IMR-90 (cell line): ENCODE measurements at regions not wholly inside any gene's neighbourhood (a gene's known extent, or its start where the extent isn't known, plus 50 kb on each side); places are given as distances from the start of the nearest gene placed in this dataset.

Experiments
- ATAC-seq: fragments of 200-7000 bp; cut with Tn5 transposase; 2 replicates; pipeline ENCODE4 v1.9.1; 2020; ENCODE audit warnings: low read depth, mild to moderate bottlenecking, moderate library complexity
- BruUV-seq: library from RNA; stranded (reverse); fragments of 400-500 nt; replicated peaks from 2 replicates; lab custom pipeline; 2021; lab: Mats Ljungman, UMichigan
- CTCF ChIA-PET: fragments of 300-600 bp; formaldehyde crosslinking; extraction: SDS; loops from one replicate; lab custom pipeline; 2021; ENCODE audit warnings: antibody characterized with exemption; lab: Yijun Ruan, JAX
- POLR2A ChIA-PET: fragments of 300-600 bp; sonication (Branson Sonifier 250); formaldehyde crosslinking; loops from one replicate; lab custom pipeline; 2022; ENCODE audit warnings: antibody characterized with exemption; ENCODE audit not compliant: unreplicated experiment; lab: Charles Lee
- DNase-seq: peaks from one replicate; pipeline ENCODE4 v3.0.0; 2013
- H2AFZ ChIP-seq: replicated peaks from 2 replicates; pipeline ENCODE3; 2013; ENCODE audit warnings: low read length, mild to moderate bottlenecking; ENCODE audit not compliant: poor library complexity
- H2AK5ac ChIP-seq: 2 replicates; pipeline ENCODE4 v1.6.1; 2013; ENCODE audit warnings: low read depth, low read length, inconsistent platforms
- H2AK9ac ChIP-seq: replicated peaks from 2 replicates; pipeline ENCODE3; 2013; ENCODE audit warnings: mild to moderate bottlenecking, low read depth, low read length, moderate library complexity; ENCODE audit not compliant: poor library complexity
- H2BK120ac ChIP-seq: 2 replicates; pipeline ENCODE4 v1.6.1; 2013; ENCODE audit warnings: low read depth, low read length, inconsistent platforms
- H2BK15ac ChIP-seq: 3 replicates; pipeline ENCODE4 v1.6.1; 2013; ENCODE audit warnings: low read depth, low read length, inconsistent platforms
- H2BK20ac ChIP-seq: 2 replicates; pipeline ENCODE4 v1.6.1; 2013; ENCODE audit warnings: low read depth, mild to moderate bottlenecking, inconsistent platforms, low read length, moderate library complexity
- H2BK5ac ChIP-seq: 2 replicates; pipeline ENCODE4 v1.6.1; 2013; ENCODE audit warnings: mild to moderate bottlenecking, low read depth, low read length, inconsistent platforms; ENCODE audit not compliant: poor library complexity, severe bottlenecking
- H3K14ac ChIP-seq: replicated peaks from 2 replicates; pipeline ENCODE4 v1.6.1; 2013; ENCODE audit warnings: low read depth, low read length, inconsistent platforms
- H3K18ac ChIP-seq: 2 replicates; pipeline ENCODE4 v1.6.1; 2013; ENCODE audit warnings: low read depth, low read length, control low read depth
- H3K23ac ChIP-seq: 2 replicates; pipeline ENCODE4 v1.6.1; 2013; ENCODE audit warnings: low read depth, low read length, inconsistent platforms
- H3K27ac ChIP-seq: 2 replicates; pipeline ENCODE4 v1.5.1; 2013; ENCODE audit warnings: mild to moderate bottlenecking, control low read depth, low read length; ENCODE audit not compliant: insufficient read depth
- H3K27me3 ChIP-seq: 2 replicates; pipeline ENCODE4 v1.6.1; 2013; ENCODE audit warnings: low read length; ENCODE audit not compliant: control insufficient read depth, insufficient read depth
- H3K36me3 ChIP-seq: 2 replicates; pipeline ENCODE4 v1.6.1; 2013; ENCODE audit warnings: low read length, mixed read lengths; ENCODE audit not compliant: control insufficient read depth, insufficient read depth
- H3K4ac ChIP-seq: 2 replicates; pipeline ENCODE4 v1.6.1; 2013; ENCODE audit warnings: low read depth, low read length, inconsistent platforms
- H3K4me1 ChIP-seq: 2 replicates; pipeline ENCODE4 v1.6.1; 2013; ENCODE audit warnings: low read length, mixed read lengths; ENCODE audit not compliant: control insufficient read depth, insufficient read depth
- H3K4me2 ChIP-seq: 2 replicates; pipeline ENCODE4 v1.6.1; 2013; ENCODE audit warnings: low read depth, mild to moderate bottlenecking, control low read depth, low read length, moderate library complexity
- H3K4me3 ChIP-seq: 2 replicates; pipeline ENCODE4 v1.5.1; 2013; ENCODE audit warnings: low read depth, mild to moderate bottlenecking, control low read depth, low read length, moderate library complexity; ENCODE audit not compliant: insufficient read depth
- H3K56ac ChIP-seq: 2 replicates; pipeline ENCODE4 v1.6.1; 2013; ENCODE audit warnings: low read length, inconsistent platforms; ENCODE audit not compliant: insufficient read depth; ENCODE audit errors: extremely low read depth
- H3K79me1 ChIP-seq, 2 experiments: 2 replicates each; pipeline ENCODE4 v1.6.1; 2013; ENCODE audit warnings: low read length in 2 of 2, inconsistent platforms in 1 of 2, low read depth in 1 of 2
- H3K9ac ChIP-seq: 2 replicates; pipeline ENCODE4 v1.6.1; 2013; ENCODE audit warnings: low read depth, low read length, control low read depth
- H3K9me1 ChIP-seq: 2 replicates; pipeline ENCODE4 v1.6.1; 2013; ENCODE audit warnings: low read length, inconsistent platforms; ENCODE audit not compliant: insufficient read depth
- H3K9me3 ChIP-seq: 2 replicates; pipeline ENCODE4 v1.6.1; 2013; ENCODE audit warnings: low read length; ENCODE audit not compliant: control insufficient read depth, insufficient read depth
- H4K20me1 ChIP-seq: 2 replicates; pipeline ENCODE4 v1.6.1; 2013; ENCODE audit warnings: low read length, inconsistent platforms; ENCODE audit not compliant: insufficient read depth
- H4K5ac ChIP-seq: 2 replicates; pipeline ENCODE4 v1.6.1; 2013; ENCODE audit warnings: mild to moderate bottlenecking, low read depth, low read length, control low read depth
- H4K8ac ChIP-seq, 2 experiments: 2 replicates each; pipeline ENCODE4 v1.6.1; 2013; ENCODE audit warnings: low read depth in 2 of 2, low read length in 2 of 2, control low read depth in 1 of 2, inconsistent platforms in 1 of 2
- H4K91ac ChIP-seq: 2 replicates; pipeline ENCODE4 v1.6.1; 2013; ENCODE audit warnings: low read depth, low read length, inconsistent platforms; ENCODE audit not compliant: insufficient read depth
- CEBPB ChIP-seq: IDR thresholded peaks from 2 replicates; pipeline ENCODE4 v1.6.1; 2012; ENCODE audit warnings: low read depth, low read length, improper control_type of control experiment
- CHD1 ChIP-seq: IDR thresholded peaks from 2 replicates; pipeline ENCODE4 v1.6.1; 2012; ENCODE audit warnings: low read depth, low read length, improper control_type of control experiment
- CTCF ChIP-seq: conservative IDR thresholded peaks from 2 replicates; pipeline ENCODE4 v1.5.1; 2012; ENCODE audit warnings: mild to moderate bottlenecking, low read depth, low read length, improper control_type of control experiment
- ELK1 ChIP-seq: fragments of 150-350 bp; IDR thresholded peaks from 2 replicates; pipeline ENCODE4 v1.6.1; 2016; ENCODE audit warnings: low read depth, mild to moderate bottlenecking, low read length, moderate library complexity, borderline replicate concordance
- MAFK ChIP-seq: IDR thresholded peaks from 2 replicates; pipeline ENCODE4 v1.6.1; 2012; ENCODE audit warnings: low read depth, low read length, improper control_type of control experiment
- MAZ ChIP-seq: IDR thresholded peaks from 2 replicates; pipeline ENCODE4 v1.6.1; 2012; ENCODE audit warnings: low read depth, mild to moderate bottlenecking, low read length, improper control_type of control experiment, moderate library complexity, borderline replicate concordance
- MXI1 ChIP-seq: IDR thresholded peaks from 2 replicates; pipeline ENCODE4 v1.6.1; 2012; ENCODE audit warnings: low read depth, mild to moderate bottlenecking, low read length, moderate library complexity, borderline replicate concordance
- NFE2L2 ChIP-seq: fragments of 150-350 bp; IDR thresholded peaks from 2 replicates; pipeline ENCODE4 v1.6.1; 2016; ENCODE audit warnings: low read depth, mild to moderate bottlenecking, low read length
- POLR2A ChIP-seq: IDR thresholded peaks from 2 replicates; pipeline ENCODE4 v1.6.1; 2012; ENCODE audit warnings: mild to moderate bottlenecking, low read depth, low read length
- RCOR1 ChIP-seq: IDR thresholded peaks from 2 replicates; pipeline ENCODE4 v1.6.1; 2012; ENCODE audit warnings: mild to moderate bottlenecking, low read length, improper control_type of control experiment; ENCODE audit not compliant: insufficient replicate concordance
- RFX5 ChIP-seq: IDR thresholded peaks from 2 replicates; pipeline ENCODE4 v1.8.0; 2012; ENCODE audit warnings: low read depth, mild to moderate bottlenecking, low read length, moderate library complexity
- SMC3 ChIP-seq: fragments of 150-350 bp; IDR thresholded peaks from 2 replicates; pipeline ENCODE4 v1.6.1; 2016; ENCODE audit warnings: low read depth, mild to moderate bottlenecking, antibody characterized with exemption, low read length, moderate library complexity
- USF2 ChIP-seq: fragments of 150-350 bp; IDR thresholded peaks from 2 replicates; pipeline ENCODE4 v1.6.1; 2017; ENCODE audit warnings: mild to moderate bottlenecking, antibody characterized with exemption, low read length, low read depth
- WGBS, 2 experiments: methylation state at CpG; one replicate each; pipeline versions ENCODE4 v1.1.5 to v1.1.7; 2013; ENCODE audit warnings: missing lambda C conversion rate in 2 of 2; ENCODE audit not compliant: insufficient read length in 1 of 2; ENCODE audit errors: extremely low coverage in 2 of 2; 5-methylcytosine and 5-hydroxymethylcytosine counted together
- dilution Hi-C: fragments of 300-500 bp; cut with HindIII; formaldehyde crosslinking; loops from one replicate; pipeline ENCODE4 v1.14.3; 2018; ENCODE audit warnings: low sequenced_read_pairs; ENCODE audit not compliant: unreplicated experiment
- in situ Hi-C: fragments of 300-500 bp; cut with MboI; formaldehyde crosslinking; loops from 3 replicates; pipeline ENCODE4 v1.14.3; 2019; ENCODE audit warnings: low sequenced_read_pairs, inconsistent platforms, mixed read lengths
- intact Hi-C: fragments of 100-400 bp; cut with micrococcal nuclease; formaldehyde crosslinking; loops from 2 replicates; pipeline ENCODE4 v1.10.0; 2022

GRCh38 chr13:39956036-39956435, 300.6 kb downstream of the COG6 start:
- ATAC-seq (no peak), DNase-seq (no peak)
- TF ChIP-seq POLR2A, result no peak
- no peak for TF ChIP-seq CEBPB
- no peak for TF ChIP-seq RFX5
- no peak for TF ChIP-seq RCOR1
- TF ChIP-seq MAFK, result no peak
- TF ChIP-seq SMC3, result no peak
- no peak for TF ChIP-seq MXI1
- no peak for TF ChIP-seq USF2
- no peak for TF ChIP-seq CTCF
- no peak for TF ChIP-seq ELK1
- no peak for TF ChIP-seq CHD1
- TF ChIP-seq NFE2L2, result no peak
- TF ChIP-seq MAZ, result no peak
- no TSS peak for BruUV-seq
- H3K79me1 ChIP-seq, result no peaks in the 10 kb centered on the region
- H3K27me3 ChIP-seq, result no peaks in the 10 kb centered on the region
- in situ Hi-C loops (no loop called here), dilution Hi-C loops (no loop called here), intact Hi-C loops (no loop called here)
- H3K4ac ChIP-seq, result no peak overlapping the region
- no peaks in the 10 kb centered on the region for H4K20me1 ChIP-seq
- H3K27ac ChIP-seq, result no peak overlapping the region
- H3K4me2 ChIP-seq, result no peak overlapping the region
- no CpG with 5 or more reads among the region's 2 CpGs for WGBS, 2 experiments
- no peaks in the 10 kb centered on the region for H3K9me1 ChIP-seq
- H2AFZ ChIP-seq, result no peak overlapping the region
- H3K18ac ChIP-seq, result no peak overlapping the region
- POLR2A ChIA-PET, result no interaction called here
- no peak overlapping the region for H4K8ac ChIP-seq
- no peak overlapping the region for H2BK120ac ChIP-seq
- H2AK5ac ChIP-seq, result no peak overlapping the region
- H3K4me1 ChIP-seq, result no peaks in the 10 kb centered on the region
- H4K91ac ChIP-seq, result no peak overlapping the region
- no peak overlapping the region for H4K5ac ChIP-seq
- H3K4me3 ChIP-seq, result no peak overlapping the region
- H3K14ac ChIP-seq, result no peak overlapping the region
- H3K9ac ChIP-seq, result no peak overlapping the region
- H3K9me3 ChIP-seq, result no peaks in the 10 kb centered on the region
- H2BK15ac ChIP-seq, result no peak overlapping the region
- H2BK20ac ChIP-seq, result no peak overlapping the region
- no peak overlapping the region for H3K56ac ChIP-seq
- H3K23ac ChIP-seq, result no peak overlapping the region
- H2AK9ac ChIP-seq, result no peak overlapping the region
- CTCF ChIA-PET, result interaction anchor here (2.4 kb wide), 1 partner anchor 13 kb away, joined by 5 read pairs; no protein-coding TSS in a partner anchor
- no peak overlapping the region for H2BK5ac ChIP-seq
- H3K36me3 ChIP-seq, result no peaks in the 10 kb centered on the region
